ENCODE measurements at regions not wholly inside any gene's neighbourhood (a gene's known extent, or its start where the extent isn't known, plus 50 kb on each side); places are given as distances from the start of the nearest gene placed in this dataset.
"Not testable (repeated sequence)": the region's sequence is repeated elsewhere in the genome, so short reads cannot be mapped to it uniquely, and the experiment has no call there.

DNA sequence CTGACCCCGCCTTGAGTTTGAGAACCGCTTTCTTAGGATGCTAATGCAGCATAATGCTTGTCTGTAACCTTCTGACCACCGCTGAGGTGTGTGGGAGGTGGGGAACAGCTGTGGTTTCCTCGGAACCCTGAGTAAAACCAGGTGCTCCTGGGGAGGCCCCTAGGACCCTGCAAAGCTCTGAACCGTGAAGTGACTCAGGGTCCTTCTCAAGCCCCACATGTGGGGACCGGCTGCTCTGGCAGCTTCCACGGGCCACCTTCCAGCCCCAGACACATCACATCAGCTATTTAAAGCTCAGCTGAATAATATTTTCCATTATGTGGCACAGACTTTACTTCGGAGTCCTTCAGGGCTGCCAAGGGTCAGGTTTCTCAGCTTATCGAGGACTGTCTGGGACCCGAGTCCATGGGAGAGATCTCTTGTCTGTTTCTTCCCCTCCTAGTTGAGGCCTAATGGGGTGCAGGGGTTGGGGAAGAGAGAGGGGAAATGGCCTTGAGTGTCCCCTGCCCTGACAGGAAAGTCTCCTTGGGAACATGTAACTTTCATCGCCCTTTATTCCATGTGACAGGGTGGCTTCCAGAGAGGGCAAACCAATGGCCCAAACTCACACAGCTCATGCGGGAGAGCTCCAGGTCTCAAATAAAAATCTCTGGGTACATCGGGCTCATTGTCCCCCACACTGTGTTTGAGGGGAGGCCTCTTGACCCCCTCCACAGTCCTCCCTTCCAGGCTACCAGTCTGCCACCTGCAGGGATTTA is 186.1 kb upstream of the SLC24A3 start:
- no peak for DNase-seq (ENCODE audit: low read depth, low spot score)

DNA sequence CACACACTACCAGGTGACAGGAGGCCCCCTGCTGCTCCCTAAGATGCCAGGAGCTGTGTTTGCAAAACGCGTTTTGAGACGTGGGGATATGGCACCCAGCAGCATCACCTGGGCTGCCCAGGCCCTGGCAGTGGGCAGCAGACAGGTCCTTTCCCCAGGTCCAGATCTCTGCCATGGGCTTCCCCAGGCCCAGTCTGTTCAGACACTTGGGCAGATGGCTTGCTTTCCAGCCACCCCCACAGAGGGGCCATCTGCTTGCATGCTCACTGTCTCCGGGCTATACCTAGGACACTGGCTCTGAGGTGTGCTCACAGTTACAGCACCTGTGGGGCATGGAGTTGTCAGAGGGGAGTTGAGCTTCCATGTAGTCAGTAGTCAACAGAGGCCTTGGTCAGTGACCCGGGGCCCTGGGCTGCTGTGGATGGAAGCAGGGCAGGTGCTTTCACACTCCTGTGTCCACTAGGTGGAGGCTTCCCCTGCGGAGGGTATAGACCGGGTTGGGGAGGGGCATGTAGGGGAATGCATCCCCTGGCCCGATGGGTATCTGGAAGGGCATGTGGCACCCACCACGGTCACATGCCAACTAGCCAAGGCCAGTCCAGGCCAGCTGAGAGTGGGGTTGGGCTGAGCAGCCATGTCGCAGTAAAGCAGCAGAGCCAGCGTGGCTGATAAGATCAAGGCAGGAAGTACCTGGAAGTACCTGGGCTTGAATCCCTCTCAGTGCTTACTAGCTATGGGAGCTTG is 185.4 kb upstream of the SLC24A3 start:
- peak; percentile 14 for DNase-seq (ENCODE audit: low read depth, low spot score)

DNA sequence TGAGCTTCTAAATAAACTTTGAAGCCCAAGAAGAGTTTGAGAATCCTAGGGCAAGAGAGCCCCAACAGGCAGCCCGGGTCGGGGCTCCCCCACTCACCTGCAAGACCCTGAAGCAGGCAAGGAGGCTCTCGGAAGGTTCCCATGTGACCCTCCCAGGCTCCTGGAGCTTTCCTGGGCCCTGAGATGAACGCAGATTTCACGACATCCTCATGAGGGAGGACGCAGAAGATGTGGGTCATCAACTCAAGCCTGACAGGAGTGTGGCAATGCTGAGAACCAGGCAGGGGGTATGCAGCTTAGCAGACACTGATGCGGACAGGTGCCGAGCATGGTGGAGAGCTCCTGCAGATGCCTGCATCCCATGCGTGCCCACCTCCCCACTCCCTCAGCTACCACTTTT is 184.5 kb upstream of the SLC24A3 start:
- DNase-seq (ENCODE audit: low read depth, low spot score): no peak

DNA sequence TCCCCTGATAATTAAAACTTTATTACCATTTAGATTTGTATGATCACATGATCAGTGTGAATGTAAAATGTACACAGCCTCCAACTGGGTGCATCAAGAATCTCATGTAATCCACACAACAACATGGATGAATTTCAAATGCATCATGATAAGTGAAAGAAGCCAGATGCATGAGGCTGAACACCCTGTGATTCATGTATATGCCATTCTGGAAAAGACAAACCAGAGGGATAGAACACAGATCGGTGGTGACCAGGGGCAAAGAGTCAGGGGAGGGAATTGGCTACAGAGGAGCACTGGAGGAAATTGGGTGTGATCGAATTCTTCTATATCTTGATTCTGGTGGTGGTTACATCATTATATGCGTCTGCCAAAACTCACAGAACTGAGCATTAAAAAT is 170.7 kb upstream of the SLC24A3 start:
- DNase-seq (ENCODE audit: low read depth, low spot score): no peak

DNA sequence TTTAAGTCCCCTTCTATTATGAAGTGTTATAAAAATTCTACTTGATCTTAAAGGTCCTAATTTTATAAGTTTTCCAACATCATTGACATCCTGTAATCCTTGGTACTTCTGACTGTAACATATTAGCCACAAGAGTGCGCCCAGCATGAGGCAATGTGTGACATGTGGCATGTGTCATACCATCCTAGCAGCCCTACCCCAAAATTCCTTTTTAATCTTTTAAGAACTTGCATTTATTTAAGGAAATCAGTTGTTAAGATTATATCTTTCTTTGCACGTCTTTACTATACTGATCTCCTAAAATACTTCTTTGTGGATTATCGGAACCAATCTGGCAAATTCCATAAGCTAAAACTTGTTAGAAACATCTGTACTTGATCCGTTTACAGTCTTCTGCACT is 167.1 kb upstream of the SLC24A3 start:
- no peak for DNase-seq (ENCODE audit: low read depth, low spot score)

DNA sequence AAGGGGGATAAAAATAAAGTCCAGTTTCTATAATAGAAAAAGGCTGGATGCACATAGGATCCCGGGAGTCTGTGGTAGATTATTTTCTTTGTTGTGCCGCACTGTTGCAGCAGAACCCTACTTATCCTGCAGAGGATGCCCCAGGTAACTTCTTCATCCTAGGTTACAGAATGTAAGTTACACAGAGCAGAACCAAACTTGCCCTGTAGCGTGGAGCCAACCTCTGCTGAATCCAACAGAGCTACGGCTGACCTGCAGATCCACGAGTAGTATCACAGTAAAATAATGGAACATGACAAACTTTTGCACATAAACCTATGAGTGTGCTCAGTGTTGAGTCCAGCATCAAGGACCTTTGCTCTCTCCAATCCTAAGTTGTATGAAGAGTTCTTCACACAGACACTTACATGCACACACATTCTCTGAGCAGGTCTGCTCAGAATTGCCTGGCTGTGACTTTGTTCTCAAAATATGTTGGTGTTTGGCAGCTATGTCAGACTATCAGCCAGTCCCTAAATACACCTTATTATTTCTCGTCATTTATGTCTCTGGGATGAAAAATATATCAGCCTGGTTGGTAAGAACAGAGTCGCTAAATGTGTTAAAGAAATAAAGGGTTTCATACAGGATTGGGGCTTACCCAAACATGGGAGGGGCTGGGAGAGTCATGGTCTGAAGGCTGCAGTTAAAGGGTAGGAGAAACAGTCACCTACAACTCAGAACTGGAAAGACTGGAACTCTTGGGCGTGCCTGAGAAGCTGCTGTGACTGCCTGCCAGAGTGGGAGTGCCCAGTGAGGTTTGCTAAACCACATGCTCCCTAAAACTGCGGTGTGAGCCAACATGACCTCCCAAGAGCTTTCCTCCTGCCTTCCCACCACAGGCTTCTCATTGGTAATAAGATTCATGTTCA is 165.1 kb upstream of the SLC24A3 start:
- no peak for DNase-seq (ENCODE audit: low read depth, low spot score)

DNA sequence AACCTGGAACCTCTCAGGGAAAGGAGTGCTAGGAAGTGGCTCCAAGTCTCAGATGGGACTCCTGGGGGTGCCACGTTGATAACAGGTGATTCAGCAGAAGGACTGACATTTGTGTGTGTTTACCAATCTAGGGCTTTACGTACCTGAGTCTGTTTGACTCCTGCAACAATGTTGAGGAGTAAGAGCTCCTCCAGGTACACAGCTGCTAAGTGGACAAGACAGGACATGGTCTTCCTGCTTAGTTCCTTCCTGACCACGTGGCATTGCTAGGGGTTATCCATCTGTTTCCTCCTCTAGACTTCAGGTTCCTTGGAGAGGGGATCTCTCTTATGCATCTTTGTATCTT is 164.5 kb upstream of the SLC24A3 start:
- no peak for DNase-seq (ENCODE audit: low read depth, low spot score)

DNA sequence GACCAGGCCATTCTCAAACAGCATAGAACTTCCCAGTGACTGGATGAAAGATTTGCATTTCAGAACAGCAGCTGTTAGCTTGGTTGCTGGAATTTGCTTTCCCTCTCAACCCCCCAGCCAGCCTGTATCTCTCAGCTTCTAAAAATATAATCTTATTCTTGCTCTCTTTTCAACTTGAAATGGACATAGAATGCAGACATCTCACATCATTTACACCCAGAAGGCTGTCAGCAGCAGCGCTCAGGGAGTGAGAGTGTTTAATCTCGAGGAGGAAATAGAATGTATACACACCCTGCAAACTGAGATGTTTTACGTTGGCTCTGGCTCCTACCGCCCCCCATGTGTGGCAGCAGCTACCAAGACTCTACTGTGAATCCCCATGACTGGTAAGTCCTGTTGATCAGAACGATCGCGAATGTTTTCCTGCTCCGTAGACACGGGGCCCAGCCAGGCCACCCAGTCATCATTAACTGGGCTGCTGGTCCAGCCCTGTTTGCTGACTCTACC is 163.4 kb upstream of the SLC24A3 start:
- DNase-seq (ENCODE audit: low read depth, low spot score): no peak

DNA sequence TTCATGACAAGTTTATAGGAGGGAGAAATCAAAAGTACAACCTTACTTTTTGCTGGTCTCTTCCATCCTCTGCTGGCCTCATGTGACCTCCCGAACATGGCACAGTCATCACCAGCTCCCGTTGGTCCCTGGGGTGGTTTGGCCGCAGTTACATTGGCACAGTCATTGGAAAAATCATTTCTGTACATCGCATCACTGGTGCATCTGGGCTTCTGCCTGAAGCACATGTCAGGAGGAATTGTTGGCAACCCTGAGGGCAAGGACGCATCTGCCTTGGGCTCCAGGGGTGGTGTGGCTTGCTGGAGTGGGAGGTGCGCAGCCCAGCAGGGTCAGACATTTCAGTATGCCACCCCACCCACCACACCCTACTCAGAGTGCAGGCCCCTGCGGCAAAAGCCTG is 162.9 kb upstream of the SLC24A3 start:
- no peak for DNase-seq (ENCODE audit: low read depth, low spot score)

DNA sequence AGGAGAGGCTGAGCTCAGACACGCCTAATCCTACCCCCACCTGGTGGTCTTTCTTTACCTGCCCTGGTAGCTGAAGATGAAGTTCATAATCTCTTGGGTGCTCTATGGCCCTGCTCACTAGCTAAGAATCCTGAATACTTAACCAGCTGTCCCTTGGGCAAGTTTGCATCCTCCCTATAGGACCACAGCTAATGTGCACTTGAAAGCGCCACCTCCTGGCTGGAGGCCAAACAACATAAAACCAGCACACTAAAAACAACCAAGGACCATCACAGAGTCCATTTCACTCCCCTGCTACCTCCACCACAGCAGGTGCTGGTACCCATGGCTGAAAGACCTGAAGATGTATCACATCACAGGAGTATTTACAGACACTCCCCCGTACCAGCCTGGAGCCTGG is 155.5 kb upstream of the SLC24A3 start:
- no peak for DNase-seq (ENCODE audit: low read depth, low spot score)

DNA sequence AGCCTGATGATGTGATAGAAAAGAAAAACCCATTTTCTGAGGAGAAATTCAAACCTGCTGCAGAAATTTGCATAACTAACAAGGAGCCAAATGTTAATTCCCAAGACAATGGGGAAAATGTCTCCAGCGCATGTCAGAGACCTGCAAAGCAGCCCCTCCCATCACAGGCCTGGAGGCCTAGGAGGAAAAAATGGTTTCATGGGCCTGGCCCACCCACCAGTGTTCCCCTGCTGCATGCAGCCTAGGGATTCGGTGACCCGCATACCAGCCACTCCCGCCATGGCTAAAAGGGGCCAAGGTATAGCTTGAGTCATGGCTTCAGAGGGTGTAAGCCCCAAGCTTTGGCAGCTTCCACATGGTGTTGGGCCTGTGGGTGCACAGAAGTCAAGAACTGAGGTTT is 147.7 kb upstream of the SLC24A3 start:
- not testable (repeated sequence) for DNase-seq (ENCODE audit: low read depth, low spot score)

DNA sequence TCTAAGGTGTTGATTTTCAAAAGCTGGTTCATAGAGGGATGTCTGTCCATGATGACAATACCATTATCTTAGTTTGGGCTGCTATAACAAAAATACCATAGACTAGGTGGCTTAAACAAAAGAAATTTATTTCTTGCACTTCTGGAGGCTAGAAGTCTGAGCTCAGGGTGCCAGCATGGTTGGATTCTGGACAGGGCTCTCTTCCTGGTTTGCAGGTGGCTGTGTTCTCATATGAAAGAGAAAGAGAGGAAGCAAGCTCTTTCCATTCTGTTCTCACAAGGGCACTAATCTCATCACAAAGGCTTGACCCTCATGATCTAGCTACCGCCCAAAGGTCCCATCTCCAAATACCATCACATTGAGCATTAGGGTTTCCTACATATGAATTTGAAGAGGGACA is 144.5 kb upstream of the SLC24A3 start:
- DNase-seq (ENCODE audit: low read depth, low spot score): no peak

DNA sequence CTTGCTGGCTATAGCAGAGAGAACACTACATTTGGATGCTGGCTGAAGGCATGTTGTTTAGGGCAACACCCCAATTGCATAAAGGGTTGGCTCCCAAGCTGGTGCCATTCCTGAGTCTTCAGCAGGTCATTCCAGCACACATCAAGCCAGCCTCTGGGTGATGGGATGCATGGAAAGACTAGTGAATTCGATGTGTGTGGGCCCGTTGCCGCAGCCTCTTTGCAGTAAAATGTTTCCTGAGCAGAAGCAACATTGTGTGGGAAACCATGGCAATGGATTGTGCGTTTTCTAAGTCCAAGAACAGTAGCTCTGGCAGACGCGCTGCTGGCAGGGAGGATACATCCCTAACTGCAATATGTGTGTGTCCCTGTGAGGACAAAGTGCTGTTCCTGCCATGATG is 142.4 kb upstream of the SLC24A3 start:
- DNase-seq (ENCODE audit: low read depth, low spot score): no peak

DNA sequence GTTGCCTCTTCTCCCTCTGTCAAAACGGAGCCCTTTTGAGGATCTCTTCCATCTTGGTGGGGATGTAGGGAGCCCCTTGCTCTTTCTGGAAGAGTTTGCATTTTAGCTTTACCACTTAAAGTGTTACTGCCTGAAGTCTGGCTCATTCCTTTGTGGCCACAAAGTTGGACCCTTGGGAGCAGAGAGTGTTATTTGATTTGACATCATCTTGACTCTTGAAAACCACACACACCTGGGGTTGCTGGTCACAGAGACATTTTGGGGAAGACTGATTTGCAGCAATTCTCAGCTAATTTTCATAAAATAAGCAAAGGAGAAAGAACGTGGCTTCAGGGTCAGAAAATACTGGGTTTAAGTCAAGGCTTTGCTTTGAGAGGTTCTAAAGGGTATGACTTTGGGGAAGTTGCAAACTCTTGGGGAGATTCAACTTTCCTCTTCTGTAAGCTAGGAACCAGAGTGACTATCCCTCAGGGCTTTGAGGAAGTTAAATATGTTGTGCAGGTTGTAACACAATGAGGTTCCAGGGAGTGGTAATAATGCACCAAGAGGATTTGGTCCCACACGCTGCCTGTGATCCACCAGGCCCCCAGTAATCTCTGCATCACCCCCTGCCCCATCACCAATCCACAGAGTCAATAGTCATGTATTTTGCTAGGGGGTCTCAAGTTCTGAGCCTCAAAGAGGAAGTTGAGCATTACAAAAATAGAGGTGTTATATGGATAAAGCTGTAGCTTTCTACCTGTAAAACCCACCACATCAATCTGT is 141.6 kb upstream of the SLC24A3 start:
- no peak for DNase-seq (ENCODE audit: low read depth, low spot score)

DNA sequence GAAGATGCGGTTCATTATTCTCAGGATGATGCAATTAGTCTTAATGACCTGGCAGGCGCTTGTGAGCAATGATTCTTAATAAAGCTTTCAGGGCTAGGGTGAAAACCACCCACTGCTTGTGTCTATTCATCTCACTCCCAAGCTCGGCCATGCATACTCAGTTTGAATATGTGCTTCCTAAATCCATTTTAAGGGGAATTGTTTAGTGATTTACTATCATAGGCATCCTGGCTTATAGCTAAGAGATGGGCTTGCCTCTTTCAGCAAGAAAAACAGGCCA is 141.1 kb upstream of the SLC24A3 start:
- no peak for DNase-seq (ENCODE audit: low read depth, low spot score)

DNA sequence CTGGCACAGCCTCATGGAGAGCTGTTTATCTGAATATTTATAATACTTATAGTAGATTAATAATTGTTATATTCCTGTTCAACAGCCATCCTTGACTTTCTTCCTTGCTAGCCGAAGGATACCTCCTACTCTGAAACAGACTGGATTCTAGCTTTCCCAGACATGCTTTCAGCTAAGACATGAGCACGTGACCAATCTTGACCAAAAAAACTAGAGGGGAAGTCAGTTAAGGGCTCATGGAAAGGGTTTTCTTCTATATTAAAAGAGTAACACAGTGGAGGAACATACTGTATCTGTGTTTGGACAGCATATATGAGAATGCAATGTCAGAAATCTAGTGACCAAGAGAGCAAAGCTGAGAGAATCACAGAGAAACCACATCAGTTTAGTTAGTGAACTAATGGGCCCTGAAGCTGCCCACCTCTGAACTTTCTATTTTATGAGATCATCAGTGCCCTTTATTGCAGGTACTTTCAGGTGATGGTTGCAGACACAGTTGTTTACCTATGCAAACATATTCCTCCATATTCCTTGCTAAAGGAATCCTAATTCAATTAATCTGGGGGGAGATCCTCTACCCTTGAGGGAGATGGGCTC is 140.4 kb upstream of the SLC24A3 start:
- no peak for DNase-seq (ENCODE audit: low read depth, low spot score)

DNA sequence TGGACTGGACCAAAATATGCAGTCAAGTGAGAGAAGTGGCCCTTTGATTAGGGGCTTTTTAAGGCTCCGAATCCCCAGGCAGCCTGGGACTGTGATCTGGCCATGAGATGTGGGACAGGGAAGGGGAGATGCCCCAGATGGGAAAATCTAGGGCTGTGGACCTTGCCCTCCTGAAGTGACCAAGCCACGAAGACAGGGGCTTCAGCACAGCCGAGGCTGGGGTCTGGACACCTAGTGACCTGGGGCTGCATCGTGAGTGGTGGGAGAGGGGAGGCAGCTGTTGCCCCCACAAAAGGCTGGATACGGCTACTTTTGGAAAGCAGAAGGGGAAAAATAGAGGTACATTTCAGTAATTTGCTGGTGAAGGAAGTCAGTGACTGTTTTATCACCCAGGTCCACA is 139.5 kb upstream of the SLC24A3 start:
- no peak for DNase-seq (ENCODE audit: low read depth, low spot score)

DNA sequence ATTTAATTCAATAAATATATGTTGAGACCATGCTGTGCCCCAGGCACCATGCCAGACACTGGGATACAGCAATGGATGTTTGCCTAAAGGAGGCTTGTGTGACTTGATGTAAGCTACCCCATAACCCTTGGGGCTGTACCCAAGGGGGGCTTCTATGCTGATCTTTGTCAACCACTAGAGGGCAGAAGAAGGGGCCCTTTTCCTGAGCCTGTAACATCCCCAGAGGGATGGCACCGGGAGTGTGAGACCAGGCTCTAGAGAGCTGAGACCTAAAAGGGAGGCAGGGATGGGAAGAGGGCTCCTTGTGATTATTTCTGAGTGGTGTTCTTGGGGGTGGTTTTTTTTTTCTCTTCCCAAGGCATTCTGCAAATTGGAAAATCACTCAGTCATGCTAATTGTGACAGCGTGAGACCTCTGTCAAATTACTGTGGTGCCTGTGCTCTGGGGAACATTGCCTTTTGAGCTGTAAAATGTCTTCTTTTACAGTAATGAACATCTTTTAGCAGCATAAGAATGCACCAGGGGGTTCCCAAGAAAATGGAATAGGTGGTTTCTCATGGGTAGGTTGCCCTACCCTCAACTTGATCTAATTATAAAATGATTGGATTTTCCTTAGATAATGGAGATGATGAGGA is 138.7 kb upstream of the SLC24A3 start:
- peak; percentile 35 for DNase-seq (ENCODE audit: low read depth, low spot score)

DNA sequence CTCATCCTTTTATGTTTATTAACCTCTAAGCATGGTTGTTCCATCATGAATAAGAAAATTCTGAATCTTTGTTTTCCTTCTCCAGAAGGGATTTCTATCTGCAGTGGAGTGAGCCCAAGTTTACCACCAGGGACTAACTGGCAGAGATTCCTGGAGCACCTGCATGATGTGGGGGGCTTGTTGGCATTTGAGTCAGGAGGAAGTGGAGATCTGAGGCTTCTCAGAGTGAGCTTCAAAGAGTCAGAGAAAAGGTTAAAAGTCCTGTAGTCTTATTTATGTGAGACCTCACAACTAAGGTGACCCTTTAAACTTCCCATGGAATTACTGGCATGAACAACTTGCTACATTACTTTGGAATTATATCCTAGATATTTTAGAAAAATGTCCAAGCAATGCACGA is 138.1 kb upstream of the SLC24A3 start:
- no peak for DNase-seq (ENCODE audit: low read depth, low spot score)

DNA sequence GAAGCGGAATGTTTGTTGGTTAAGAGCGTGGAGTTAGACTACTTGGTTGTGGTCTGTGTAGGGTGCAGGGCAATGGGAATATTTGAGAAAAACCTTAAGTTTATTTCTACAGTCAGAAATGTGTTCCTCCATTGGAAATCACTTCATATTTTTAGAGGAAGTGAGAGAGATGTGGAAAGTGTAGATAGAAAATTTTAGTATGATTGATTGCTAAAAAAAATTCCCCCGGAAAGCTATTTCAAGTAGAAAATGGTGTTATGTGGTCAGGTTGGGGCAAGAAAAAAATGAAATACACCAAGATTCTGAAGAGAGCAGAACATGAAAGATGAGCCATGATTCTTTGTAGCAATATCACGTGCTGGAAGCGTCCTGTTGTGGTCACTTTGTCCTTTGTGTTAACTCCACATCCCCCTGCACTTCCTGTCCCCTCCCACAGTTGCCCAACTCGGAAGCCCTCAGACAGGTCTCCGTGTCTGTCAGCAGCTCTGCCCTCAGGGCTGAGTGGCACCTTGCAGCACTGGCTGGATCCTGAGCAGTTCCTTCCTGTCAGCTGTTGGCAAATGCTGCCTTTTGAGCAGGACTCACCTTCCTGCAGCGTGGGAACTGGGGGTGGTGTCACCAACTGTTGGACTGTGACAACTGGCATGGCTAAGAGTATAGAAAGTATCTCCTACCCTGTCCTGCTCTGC is 137.5 kb upstream of the SLC24A3 start:
- DNase-seq (ENCODE audit: low read depth, low spot score): peak; percentile 6

Data from ELF-1 (cell line).